ENCODE measurements at regions not wholly inside any gene's neighbourhood (a gene's known extent, or its start where the extent isn't known, plus 50 kb on each side); places are given as distances from the start of the nearest gene placed in this dataset.

DNA sequence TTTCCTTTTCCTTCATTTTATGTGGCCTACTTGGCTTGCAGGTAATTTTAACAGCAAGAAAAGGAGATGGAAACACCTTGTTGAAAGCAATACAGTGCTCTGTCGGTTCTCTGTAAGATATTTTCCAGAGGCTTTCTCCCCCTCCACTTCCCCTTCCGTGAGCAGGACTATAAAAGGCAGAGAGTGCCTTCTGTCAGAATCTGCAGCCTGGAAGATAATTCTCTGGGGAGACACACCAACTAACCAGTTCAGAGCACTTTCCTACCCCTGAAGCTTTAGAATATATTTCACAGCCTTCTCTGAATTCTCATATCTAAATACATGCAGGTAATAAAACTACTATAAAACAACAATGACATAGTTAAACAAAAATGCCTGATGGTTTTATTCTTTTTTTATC, 141.1 kb downstream of the IDS start:
- Histone ChIP-seq H3K9ac (ENCODE audit: low read length) (no peak overlapping the region), H3K4me2 (ENCODE audit: low read depth, low read length) (no peak overlapping the region), H3K4me3 (ENCODE audit: low read length) (no peak overlapping the region), H3K4me1 (ENCODE audit: low read length) (no peaks in the 10 kb centered on the region), H4K20me1 (ENCODE audit: insufficient read depth, low read length) (no peaks in the 10 kb centered on the region), H3K9me2 (replicated peaks; ENCODE audit: insufficient read depth, low read length) (no peaks in the 10 kb centered on the region), H3K9me3 (replicated peaks; ENCODE audit: insufficient read depth, low read length) (no peaks in the 10 kb centered on the region), H2AFZ (ENCODE audit: low read length) (no peak overlapping the region), H3K36me3 (replicated peaks; ENCODE audit: insufficient read depth, low read length) (no peaks in the 10 kb centered on the region), H3K79me2 (ENCODE audit: low read length) (no peaks in the 10 kb centered on the region), H3F3A (ENCODE audit: insufficient read depth, low read length) (no peaks in the 10 kb centered on the region), H3K27ac (ENCODE audit: low read length) (no peak overlapping the region), H3K27me3 (replicated peaks; ENCODE audit: insufficient read depth, low read length) (no peaks in the 10 kb centered on the region)
- no peak for DNase-seq
- TF ChIP-seq, protein P1, sequence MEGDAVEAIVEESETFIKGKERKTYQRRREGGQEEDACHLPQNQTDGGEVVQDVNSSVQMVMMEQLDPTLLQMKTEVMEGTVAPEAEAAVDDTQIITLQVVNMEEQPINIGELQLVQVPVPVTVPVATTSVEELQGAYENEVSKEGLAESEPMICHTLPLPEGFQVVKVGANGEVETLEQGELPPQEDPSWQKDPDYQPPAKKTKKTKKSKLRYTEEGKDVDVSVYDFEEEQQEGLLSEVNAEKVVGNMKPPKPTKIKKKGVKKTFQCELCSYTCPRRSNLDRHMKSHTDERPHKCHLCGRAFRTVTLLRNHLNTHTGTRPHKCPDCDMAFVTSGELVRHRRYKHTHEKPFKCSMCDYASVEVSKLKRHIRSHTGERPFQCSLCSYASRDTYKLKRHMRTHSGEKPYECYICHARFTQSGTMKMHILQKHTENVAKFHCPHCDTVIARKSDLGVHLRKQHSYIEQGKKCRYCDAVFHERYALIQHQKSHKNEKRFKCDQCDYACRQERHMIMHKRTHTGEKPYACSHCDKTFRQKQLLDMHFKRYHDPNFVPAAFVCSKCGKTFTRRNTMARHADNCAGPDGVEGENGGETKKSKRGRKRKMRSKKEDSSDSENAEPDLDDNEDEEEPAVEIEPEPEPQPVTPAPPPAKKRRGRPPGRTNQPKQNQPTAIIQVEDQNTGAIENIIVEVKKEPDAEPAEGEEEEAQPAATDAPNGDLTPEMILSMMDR (IDR thresholded peaks at IDR 0.05; ENCODE audit: low read length), result no peak

DNA sequence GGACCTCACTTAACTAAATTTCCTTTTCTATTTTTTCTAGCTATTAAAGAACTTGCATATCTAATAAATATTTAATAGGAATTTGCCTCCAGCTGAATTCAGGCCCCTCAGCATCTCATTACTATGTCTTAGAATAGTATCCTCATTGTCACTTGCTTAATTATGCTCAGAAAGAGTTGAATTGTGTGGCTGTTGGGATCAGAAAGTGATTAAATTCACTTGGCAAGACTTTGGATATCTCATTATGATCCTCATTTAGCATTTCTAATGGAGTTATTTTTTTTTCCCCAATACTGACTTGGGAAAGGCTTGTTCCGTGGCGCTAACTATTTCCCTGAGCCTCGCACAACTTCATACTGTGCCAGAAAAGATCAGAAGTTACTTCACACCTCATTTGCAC, 158.8 kb downstream of the IDS start:
- TF ChIP-seq, protein P1 (IDR thresholded peaks at IDR 0.05; ENCODE audit: low read length), result no peak
- no peak for TF ChIP-seq EZH2phosphoT487 (IDR thresholded peaks at IDR 0.05; ENCODE audit: low read length)
- Histone ChIP-seq H4K20me1 (ENCODE audit: insufficient read depth, low read length) (no peaks in the 10 kb centered on the region), H3F3A (ENCODE audit: insufficient read depth, low read length) (no peaks in the 10 kb centered on the region), H3K9me2 (replicated peaks; ENCODE audit: insufficient read depth, low read length) (no peaks in the 10 kb centered on the region), H3K27ac (ENCODE audit: low read length) (no peak overlapping the region), H3K9ac (ENCODE audit: low read length) (no peak overlapping the region), H3K79me2 (ENCODE audit: low read length) (no peaks in the 10 kb centered on the region), H3K4me2 (ENCODE audit: low read depth, low read length) (no peak overlapping the region), H3K36me3 (replicated peaks; ENCODE audit: insufficient read depth, low read length) (no peaks in the 10 kb centered on the region), H3K4me3 (ENCODE audit: low read length) (no peak overlapping the region), H3K27me3 (replicated peaks; ENCODE audit: insufficient read depth, low read length) (no peaks in the 10 kb centered on the region), H2AFZ (ENCODE audit: low read length) (no peak overlapping the region), H3K9me3 (replicated peaks; ENCODE audit: insufficient read depth, low read length) (no peaks in the 10 kb centered on the region), H3K4me1 (ENCODE audit: low read length) (no peaks in the 10 kb centered on the region)
- no peak for DNase-seq

DNA sequence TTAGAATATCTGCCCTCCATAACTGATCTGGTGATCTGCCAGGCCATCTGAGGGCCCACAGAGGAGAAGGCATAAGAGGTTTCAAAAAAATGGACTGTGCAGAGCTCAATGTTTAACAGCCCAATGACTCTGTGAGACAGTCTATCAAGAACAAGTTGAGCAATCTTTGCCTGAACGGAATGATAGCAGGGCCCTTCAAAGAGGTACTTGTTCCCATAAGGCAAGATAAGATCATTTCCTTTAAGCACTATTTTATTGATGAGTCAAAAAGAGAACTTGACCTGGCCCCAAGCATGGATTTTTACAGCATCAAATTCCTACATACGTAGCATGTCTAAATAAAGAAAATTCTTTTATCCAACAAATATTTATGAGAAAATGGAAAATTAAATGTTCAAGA, 182.8 kb downstream of the IDS start:
- H3K9ac ChIP-seq (ENCODE audit: low read length), result no peak overlapping the region
- H3F3A ChIP-seq (ENCODE audit: insufficient read depth, low read length), result no peaks in the 10 kb centered on the region
- TF ChIP-seq, protein P1 (IDR thresholded peaks at IDR 0.05; ENCODE audit: low read length), result no peak
- no peak for TF ChIP-seq EZH2phosphoT487 (IDR thresholded peaks at IDR 0.05; ENCODE audit: low read length)
- no peak for TF ChIP-seq EZH2 (optimal IDR thresholded peaks at IDR 0.05; ENCODE audit: low read depth, low read length)
- DNase-seq, result no peak
- H3K4me1 ChIP-seq (ENCODE audit: low read length), result no peaks in the 10 kb centered on the region
- H2AFZ ChIP-seq (ENCODE audit: low read length), result no peak overlapping the region
- H3K4me2 ChIP-seq (ENCODE audit: low read depth, low read length), result no peak overlapping the region
- no peak overlapping the region for H3K27ac ChIP-seq (ENCODE audit: low read length)
- no peaks in the 10 kb centered on the region for H3K9me3 ChIP-seq (replicated peaks; ENCODE audit: insufficient read depth, low read length)
- no peaks in the 10 kb centered on the region for H3K79me2 ChIP-seq (ENCODE audit: low read length)
- H3K27me3 ChIP-seq (replicated peaks; ENCODE audit: insufficient read depth, low read length), result no peaks in the 10 kb centered on the region
- no peaks in the 10 kb centered on the region for H3K9me2 ChIP-seq (replicated peaks; ENCODE audit: insufficient read depth, low read length)
- H3K36me3 ChIP-seq (replicated peaks; ENCODE audit: insufficient read depth, low read length), result no peaks in the 10 kb centered on the region
- no peak overlapping the region for H3K4me3 ChIP-seq (ENCODE audit: low read length)
- no peaks in the 10 kb centered on the region for H4K20me1 ChIP-seq (ENCODE audit: insufficient read depth, low read length)

All from MM.1S (cell line).